Calu3 (cell line): ENCODE measurements at regions not wholly inside any gene's neighbourhood (a gene's known extent, or its start where the extent isn't known, plus 50 kb on each side); places are given as distances from the start of the nearest gene placed in this dataset.

Experiments
- BruUV-seq: library from RNA; stranded (reverse); fragments of 400-500 nt; replicated peaks from 2 replicates; lab custom pipeline; 2021; lab: Mats Ljungman, UMichigan
- CTCF ChIA-PET: fragments of 300-600 bp; sonication (Branson Sonifier 250); formaldehyde crosslinking; loops from one replicate; lab custom pipeline; 2022; ENCODE audit warnings: antibody characterized with exemption; lab: Charles Lee
- DNase-seq: peaks from one replicate; pipeline ENCODE4 v3.0.0; 2022
- H3K27ac Mint-ChIP-seq: one replicate; pipeline ENCODE4 v1.8.0; 2022; ENCODE audit warnings: mixed read lengths; ENCODE audit not compliant: unreplicated experiment
- H3K27me3 Mint-ChIP-seq: one replicate; pipeline ENCODE4 v1.8.0; 2022; ENCODE audit warnings: mixed read lengths; ENCODE audit not compliant: unreplicated experiment
- H3K36me3 Mint-ChIP-seq: one replicate; pipeline ENCODE4 v1.8.0; 2022; ENCODE audit warnings: mild to moderate bottlenecking, moderate library complexity, mixed read lengths; ENCODE audit not compliant: insufficient read depth, unreplicated experiment
- H3K4me1 Mint-ChIP-seq: one replicate; pipeline ENCODE4 v1.8.0; 2022; ENCODE audit warnings: mild to moderate bottlenecking, low read depth, mixed read lengths; ENCODE audit not compliant: unreplicated experiment
- H3K4me3 Mint-ChIP-seq: one replicate; pipeline ENCODE4 v1.8.0; 2022; ENCODE audit warnings: mild to moderate bottlenecking, low read depth, moderate library complexity, mixed read lengths; ENCODE audit not compliant: unreplicated experiment
- H3K9me3 Mint-ChIP-seq: one replicate; pipeline ENCODE4 v1.8.0; 2022; ENCODE audit warnings: low read depth, mixed read lengths; ENCODE audit not compliant: unreplicated experiment
- CTCF ChIP-seq: fragments of 200-600 bp; IDR thresholded peaks from one replicate; pipeline ENCODE4 v1.8.0; 2022; ENCODE audit warnings: antibody characterized with exemption; ENCODE audit not compliant: unreplicated experiment
- intact Hi-C: fragments of 100-400 bp; cut with micrococcal nuclease; formaldehyde crosslinking; loops from one replicate; pipeline ENCODE4 v1.10.0; 2022; ENCODE audit not compliant: unreplicated experiment

- H3K27ac Mint-ChIP-seq: no peak overlapping the region
- no peak overlapping the region for H3K4me3 Mint-ChIP-seq
- H3K27me3 Mint-ChIP-seq: peaks cover 53% of the 10 kb centered on the region
- TF ChIP-seq CTCF: no peak
- DNase-seq: no peak
- no peaks in the 10 kb centered on the region for H3K36me3 Mint-ChIP-seq
- H3K9me3 Mint-ChIP-seq: no peaks in the 10 kb centered on the region
- H3K4me1 Mint-ChIP-seq: no peaks in the 10 kb centered on the region
- CTCF ChIA-PET: no interaction called here
- no TSS peak for BruUV-seq
- intact Hi-C loops: no loop called here
These were observed 58.3 kb upstream of the KY start for GRCh38 chr3:134709076-134709475.

GRCh38 chr3:134709561-134710312 is 58.9 kb upstream of the KY start:
- CTCF ChIA-PET: no interaction called here
- BruUV-seq: no TSS peak
- no peaks in the 10 kb centered on the region for H3K9me3 Mint-ChIP-seq

GRCh38 chr3:134710313-134710680 is 59.5 kb upstream of the KY start:
- no peak overlapping the region for H3K4me3 Mint-ChIP-seq
- BruUV-seq: no TSS peak
- H3K27ac Mint-ChIP-seq: no peak overlapping the region

More at GRCh38 chr3:134709561-134710312, 58.9 kb upstream of the KY start:
- Mint-ChIP-seq H3K27me3 (peaks cover 46% of the 10 kb centered on the region), H3K4me1 (no peaks in the 10 kb centered on the region), H3K4me3 (no peak overlapping the region), H3K27ac (no peak overlapping the region), H3K36me3 (no peaks in the 10 kb centered on the region)
- no peak for TF ChIP-seq CTCF
- DNase-seq: no peak
- intact Hi-C loops: no loop called here

GRCh38 chr3:134711284-134711683 is 60.5 kb upstream of the KY start:
- Mint-ChIP-seq H3K9me3 (no peaks in the 10 kb centered on the region), H3K36me3 (no peaks in the 10 kb centered on the region), H3K4me3 (no peak overlapping the region), H3K4me1 (no peaks in the 10 kb centered on the region), H3K27ac (no peak overlapping the region), H3K27me3 (peaks cover 41% of the 10 kb centered on the region)
- DNase-seq: no peak
- no TSS peak for BruUV-seq
- no peak for TF ChIP-seq CTCF
- CTCF ChIA-PET: no interaction called here
- intact Hi-C loops: no loop called here

More at GRCh38 chr3:134710313-134710680, 59.5 kb upstream of the KY start:
- TF ChIP-seq CTCF: no peak
- Mint-ChIP-seq H3K9me3 (no peaks in the 10 kb centered on the region), H3K4me1 (no peaks in the 10 kb centered on the region), H3K36me3 (no peaks in the 10 kb centered on the region), H3K27me3 (peaks cover 41% of the 10 kb centered on the region)
- DNase-seq: no peak
- intact Hi-C loops: no loop called here
- CTCF ChIA-PET: interaction anchor here (0.7 kb wide), 1 partner anchor 531 kb away, joined by 3 read pairs; no protein-coding TSS in a partner anchor
